GM21723 (cell line): ENCODE measurements at regions not wholly inside any gene's neighbourhood (a gene's known extent, or its start where the extent isn't known, plus 50 kb on each side); places are given as distances from the start of the nearest gene placed in this dataset.

Source experiments
- ATAC-seq: cut with Tn5 transposase; IDR thresholded peaks from one replicate; pipeline ENCODE4 v1.9.1; 2021; ENCODE audit warnings: mild to moderate bottlenecking, moderate library complexity; ENCODE audit not compliant: unreplicated experiment

DNA sequence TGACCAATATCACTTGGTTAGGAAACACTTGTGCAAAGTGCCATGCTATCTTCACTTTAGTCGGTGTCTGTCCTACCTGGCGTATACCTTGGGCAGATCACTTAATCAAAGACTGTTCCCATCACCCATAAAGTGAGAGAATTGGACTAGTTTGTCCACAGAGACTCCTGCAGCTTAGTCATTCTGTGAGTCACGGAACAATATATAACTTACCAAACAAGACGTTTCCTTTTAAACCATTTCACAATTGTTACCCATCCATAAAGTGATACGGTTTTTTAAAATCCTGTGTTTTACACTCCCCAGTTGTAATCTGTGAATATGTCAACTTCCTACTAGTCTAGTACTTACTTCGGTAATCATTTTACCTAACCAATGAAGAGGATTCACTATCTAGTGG, 499.3 kb upstream of the SMIM21 start:
- no peak for ATAC-seq

GRCh38 chr18:75923169-75923568, 495.7 kb upstream of the SMIM21 start:
- ATAC-seq, result no peak

GRCh38 chr18:75916624-75916982, 489.1 kb upstream of the SMIM21 start:
- ATAC-seq, result no peak

GRCh38 chr18:75915941-75916623, 488.6 kb upstream of the SMIM21 start:
- no peak for ATAC-seq

GRCh38 chr18:75912829-75913228, 485.3 kb upstream of the SMIM21 start:
- ATAC-seq, result no peak

- ATAC-seq, result no peak
Observed at GRCh38 chr18:75904416-75904815, 476.9 kb upstream of the SMIM21 start.

DNA sequence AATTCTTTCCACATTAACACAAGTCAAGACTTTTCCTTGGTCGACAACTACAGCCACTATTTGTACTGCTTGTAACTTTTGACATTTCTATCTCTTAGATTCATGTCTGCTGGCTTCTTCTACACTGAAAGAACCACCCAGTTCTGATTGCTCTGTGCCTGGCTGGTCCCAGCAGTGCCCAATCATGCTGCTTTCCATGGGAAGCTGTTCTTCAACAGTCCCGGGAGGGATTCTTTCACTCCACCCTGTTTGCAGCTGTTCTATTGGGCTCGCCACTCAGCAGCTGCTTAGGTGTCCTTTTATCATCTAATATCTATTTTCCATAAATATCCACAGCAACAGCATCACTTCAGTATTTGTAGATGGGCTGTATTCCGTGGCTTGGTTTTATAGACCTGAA, 471.1 kb upstream of the SMIM21 start:
- ATAC-seq, result no peak

DNA sequence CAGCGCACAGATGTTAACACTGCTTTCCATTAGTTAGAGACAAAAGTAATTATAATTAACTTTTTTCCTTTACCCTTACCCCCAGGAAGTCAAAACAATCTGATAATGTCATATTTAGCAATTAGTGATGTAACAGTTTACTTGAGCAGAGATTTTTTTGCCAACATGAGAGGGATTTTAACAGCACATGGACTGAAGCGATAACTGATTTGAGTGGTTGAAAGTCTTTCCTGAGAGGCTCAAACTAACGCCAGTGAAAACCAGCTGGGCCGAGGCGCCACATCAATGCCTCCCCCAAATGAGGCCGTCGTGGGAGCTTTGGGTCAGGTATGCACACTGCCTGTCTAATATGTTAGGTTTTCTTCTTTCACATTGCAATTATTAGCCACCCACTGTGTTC, 469.9 kb upstream of the SMIM21 start:
- no peak for ATAC-seq

GRCh38 chr18:75896865-75897264, 469.4 kb upstream of the SMIM21 start:
- no peak for ATAC-seq

DNA sequence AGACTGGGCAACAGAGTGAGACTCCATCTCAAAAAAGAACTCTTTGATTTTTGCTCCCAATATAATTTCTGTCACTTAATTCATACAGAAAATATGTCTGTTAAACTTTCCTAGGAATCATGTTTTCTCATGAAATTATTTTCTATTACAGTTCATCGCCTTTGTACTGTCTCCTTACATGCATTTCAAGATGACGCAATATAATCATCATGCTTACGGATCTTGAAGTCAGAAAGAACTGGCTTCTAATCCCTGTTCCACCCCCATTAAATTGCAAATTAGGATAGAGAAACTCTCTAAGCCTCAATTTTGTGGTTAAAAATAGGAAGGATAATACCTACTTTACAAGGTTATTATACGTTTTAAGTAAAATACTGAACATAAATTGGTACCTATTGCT, 467.6 kb upstream of the SMIM21 start:
- ATAC-seq, result no peak

DNA sequence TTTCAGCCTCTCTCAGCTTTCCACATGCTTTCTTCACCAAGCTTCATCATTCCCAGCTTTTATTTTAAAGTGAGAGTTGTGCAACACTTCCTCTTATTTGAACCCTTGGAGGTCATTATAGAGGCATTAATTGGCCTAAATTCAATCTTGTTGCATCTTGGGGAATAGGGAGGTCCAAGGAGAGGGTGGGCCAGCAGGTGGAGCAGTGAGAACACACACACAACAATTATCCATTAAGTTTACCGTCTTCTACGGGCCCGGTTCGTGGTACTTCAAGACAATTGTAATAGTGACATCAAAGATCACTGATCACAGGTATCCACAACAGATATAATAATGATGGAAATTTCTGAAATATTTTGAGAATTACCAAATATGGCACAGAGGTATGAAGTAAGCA, 457.2 kb upstream of the SMIM21 start:
- no peak for ATAC-seq

GRCh38 chr18:75880925-75881504, 453.5 kb upstream of the SMIM21 start:
- no peak for ATAC-seq

GRCh38 chr18:75880266-75880665, 452.8 kb upstream of the SMIM21 start:
- ATAC-seq, result no peak

DNA sequence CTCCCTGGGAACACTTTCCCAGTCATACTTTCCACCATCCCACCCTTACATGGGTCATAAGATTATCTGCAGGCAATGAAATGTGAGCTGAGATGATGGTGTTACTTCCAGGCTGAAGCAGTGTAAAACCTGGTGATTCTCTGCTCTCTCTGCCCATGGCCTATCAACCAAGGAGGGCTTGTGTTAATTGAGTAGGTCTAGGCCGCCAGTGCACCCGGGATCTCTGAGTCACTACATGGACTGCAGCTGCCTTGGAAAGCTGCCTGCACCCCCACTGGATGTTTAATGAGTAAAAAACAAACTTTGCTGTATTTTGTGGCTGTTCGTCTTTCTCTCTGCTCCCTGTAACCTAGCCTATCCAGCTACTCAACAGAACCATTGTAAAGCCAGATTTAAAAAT, 451.7 kb upstream of the SMIM21 start:
- no peak for ATAC-seq

- no peak for ATAC-seq
Observed at GRCh38 chr18:75875559-75875958, 448.1 kb upstream of the SMIM21 start.

- ATAC-seq, result no peak
Observed at GRCh38 chr18:75874401-75875089, 447.0 kb upstream of the SMIM21 start.

- no peak for ATAC-seq
Observed at GRCh38 chr18:75871596-75871995, 444.1 kb upstream of the SMIM21 start.

GRCh38 chr18:75869162-75869561, 441.7 kb upstream of the SMIM21 start:
- ATAC-seq, result no peak

DNA sequence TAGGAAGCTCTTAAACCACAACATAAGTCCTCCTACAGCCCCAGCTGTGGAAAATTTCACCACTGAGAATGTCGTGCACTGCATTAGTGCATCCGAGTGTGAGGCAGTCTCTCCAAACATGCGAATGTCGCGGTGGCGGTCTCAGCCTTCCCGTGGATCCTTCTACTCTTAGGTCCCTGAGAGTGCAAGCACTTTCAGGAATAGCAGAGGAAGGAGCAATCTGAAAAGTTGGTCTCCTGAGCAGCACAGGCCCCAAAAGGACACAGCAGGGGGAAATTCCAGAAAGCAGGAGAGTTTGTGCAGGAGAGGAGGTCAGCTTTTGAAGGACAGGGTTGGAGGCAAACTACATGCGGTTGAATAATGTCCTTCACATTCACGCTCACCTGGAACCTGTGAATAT, 440.5 kb upstream of the SMIM21 start:
- no peak for ATAC-seq

DNA sequence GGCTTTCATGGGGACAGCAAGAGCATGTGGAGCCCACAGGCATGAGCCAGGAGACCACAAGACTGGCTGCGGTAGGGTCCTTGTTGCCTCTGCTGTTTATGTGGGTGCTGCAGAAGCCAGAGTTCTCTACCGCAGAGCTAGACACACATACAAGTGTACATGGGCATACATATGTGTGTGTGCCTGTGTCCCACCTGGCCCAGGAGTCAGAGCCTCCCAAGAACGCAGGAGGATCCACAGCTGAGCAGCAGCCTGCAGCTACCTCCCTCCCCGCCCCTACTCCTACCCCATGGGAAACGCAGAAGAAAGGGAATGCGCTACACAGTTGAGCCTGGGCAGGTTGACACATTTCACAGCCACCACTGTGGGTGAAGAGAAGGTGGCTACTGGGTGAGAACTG, 438.1 kb upstream of the SMIM21 start:
- no peak for ATAC-seq

DNA sequence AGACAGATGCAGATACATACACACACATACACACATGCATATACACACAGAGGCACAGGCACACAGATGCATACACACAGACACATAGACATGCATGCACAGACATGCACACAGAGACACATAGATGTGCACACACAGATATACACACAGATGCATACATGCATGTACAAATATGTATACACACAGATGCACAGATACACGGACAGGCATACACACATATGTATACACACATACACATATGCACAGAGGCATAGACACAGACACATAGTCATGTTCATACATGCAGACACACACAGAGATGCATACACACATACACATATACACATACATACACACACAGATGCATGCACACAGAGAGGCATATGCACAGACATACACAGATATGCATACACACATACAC, 437.3 kb upstream of the SMIM21 start:
- ATAC-seq, result no peak

GRCh38 chr18:75863696-75864095, 436.2 kb upstream of the SMIM21 start:
- ATAC-seq, result no peak

- no peak for ATAC-seq
Observed at GRCh38 chr18:75862458-75862857, 435.0 kb upstream of the SMIM21 start.
